ENCODE measurements at regions not wholly inside any gene's neighbourhood (a gene's known extent, or its start where the extent isn't known, plus 50 kb on each side); places are given as distances from the start of the nearest gene placed in this dataset.

DNA sequence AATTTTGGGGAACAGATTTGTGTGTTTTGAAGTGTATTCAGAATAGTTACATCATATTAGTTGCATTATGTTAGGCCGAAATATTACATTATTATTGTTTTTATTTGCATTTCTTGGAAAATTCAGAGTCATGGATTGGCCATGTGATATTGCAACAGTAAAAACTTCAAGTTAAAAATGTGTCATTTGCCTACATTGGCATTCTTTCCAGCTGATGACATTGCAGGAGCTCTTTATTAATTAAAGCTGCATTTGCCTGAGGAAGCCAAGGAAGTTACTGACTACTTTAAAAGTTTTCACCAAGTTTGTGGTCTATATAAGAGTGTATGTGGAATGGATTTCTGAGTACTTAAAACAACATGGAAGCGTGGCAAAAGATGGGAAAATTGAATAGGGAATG is 726.4 kb upstream of the SGO1 start:
- DNase-seq (ENCODE audit: low read depth), result no peak

DNA sequence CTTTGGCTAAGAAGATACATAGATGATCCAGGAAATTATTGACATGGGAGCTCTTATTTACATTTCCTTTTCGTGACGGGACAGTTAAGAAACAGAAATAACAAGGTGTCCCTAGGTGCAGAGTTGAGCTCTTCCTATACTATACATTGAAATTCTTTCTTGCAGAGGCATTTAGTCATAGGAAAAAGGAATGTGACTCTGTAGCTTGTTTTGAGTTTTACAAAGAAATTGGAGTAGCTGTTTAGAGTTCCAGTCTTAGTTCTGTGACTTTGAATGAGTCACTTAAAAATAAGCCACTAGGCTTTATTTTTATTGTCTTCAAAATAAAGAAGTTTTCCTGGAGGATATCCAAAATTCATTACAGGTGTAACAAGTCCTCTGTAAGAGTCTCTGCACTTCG is 723.5 kb upstream of the SGO1 start:
- DNase-seq (ENCODE audit: low read depth), result no peak

- no peak for DNase-seq (ENCODE audit: low read depth)
Measured at GRCh38 chr3:20905210-20905805, 719.3 kb upstream of the SGO1 start.

- no peak for DNase-seq (ENCODE audit: low read depth)
Measured at GRCh38 chr3:20904671-20905070, 718.7 kb upstream of the SGO1 start.

DNA sequence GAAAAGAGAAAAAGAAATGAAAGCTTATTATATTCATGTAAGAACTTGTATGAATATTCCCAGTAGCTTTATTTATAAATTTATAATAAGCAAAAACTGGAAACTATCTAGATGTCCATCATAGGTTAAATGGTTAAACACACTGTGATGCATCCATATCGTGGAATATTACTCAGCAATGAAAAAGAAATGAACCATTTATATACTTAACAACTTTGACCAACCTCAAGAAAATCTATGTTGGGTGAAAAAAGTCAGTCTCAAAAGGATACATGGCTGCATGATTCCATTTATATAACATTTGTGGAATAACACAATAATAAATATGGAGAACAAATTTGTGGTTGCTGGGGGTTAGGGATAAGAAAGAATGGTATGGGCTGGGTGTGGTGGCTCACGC is 713.0 kb upstream of the SGO1 start:
- no peak for DNase-seq (ENCODE audit: low read depth)

- DNase-seq (ENCODE audit: low read depth), result no peak
Measured at GRCh38 chr3:20890111-20890519, 704.1 kb upstream of the SGO1 start.

DNA sequence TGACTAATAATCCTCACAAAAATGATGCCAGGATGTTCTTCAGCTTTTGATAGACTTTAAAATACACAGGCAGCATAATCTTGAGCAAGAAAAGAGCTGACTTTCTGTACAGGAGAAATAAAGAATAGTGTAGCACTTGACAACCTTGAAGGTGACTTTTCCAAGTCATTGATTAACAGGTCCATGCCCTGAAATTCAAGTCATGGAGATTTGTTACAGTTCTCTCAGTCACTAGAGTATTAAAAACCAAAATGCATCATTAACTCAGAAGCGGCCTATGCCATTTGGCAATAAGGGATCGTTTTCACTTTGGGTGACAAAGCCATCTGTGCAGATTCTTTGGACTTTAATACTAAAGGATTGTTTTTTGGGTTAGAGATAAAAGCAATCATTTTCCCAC is 692.7 kb upstream of the SGO1 start:
- no peak for DNase-seq (ENCODE audit: low read depth)

- no peak for DNase-seq (ENCODE audit: low read depth)
Measured at GRCh38 chr3:20873235-20873634, 687.2 kb upstream of the SGO1 start.

DNA sequence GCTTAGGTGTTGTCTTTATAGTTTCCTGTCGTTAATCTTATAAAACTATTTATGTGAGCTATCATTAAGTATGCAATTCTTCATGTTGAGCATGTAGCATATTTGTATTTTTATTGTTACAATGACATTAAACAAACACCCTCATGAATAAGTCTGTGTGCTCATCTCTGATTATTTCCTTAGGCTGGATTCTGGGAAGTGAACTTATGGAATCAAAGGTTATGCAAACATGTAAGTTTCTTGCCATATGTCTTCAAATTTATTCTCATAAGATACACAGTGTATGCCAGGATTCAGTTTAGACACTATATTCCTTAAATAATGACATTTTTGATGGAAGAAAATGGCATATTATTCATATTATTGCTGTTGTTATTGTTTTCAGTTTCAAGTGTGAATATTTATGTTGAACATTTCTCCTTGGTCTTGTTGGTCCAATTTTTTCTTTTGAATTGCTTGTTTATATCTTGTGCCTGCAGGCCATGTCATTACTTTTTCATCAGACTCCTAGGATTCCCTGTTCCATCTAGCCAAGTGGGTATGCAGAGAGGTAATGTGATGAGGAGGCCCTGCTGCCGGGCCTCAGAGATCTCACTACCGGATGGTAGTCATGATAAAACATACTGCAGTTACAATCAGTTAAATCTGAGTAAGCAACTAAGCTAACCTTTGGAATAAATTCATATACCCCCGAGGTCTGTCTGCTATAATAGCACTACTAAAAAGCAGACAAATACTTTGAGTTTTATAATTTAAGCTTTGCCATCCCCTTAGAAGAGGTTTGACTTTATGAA is 684.3 kb upstream of the SGO1 start:
- no peak for DNase-seq (ENCODE audit: low read depth)

DNA sequence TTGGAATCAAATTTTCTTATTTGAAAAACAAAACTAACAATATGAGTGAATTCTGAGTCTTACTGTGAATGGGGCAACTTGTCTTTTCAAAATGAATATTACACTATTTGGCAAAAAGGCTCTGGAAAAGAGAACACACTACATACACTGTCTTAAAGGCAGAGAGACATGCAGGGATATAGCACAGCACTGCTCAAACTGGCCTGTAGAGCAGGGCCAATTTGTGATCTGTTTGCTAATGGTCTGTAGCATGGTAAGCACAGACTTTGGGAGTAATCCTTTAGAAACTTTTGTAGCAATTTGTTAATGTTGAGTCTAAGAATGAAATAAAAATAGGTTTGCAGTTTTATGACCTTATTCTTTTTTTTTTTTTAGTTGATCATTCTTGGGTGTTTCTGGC is 679.8 kb upstream of the SGO1 start:
- DNase-seq (ENCODE audit: low read depth), result no peak

- DNase-seq (ENCODE audit: low read depth), result no peak
Measured at GRCh38 chr3:20861454-20861853, 675.4 kb upstream of the SGO1 start.

GRCh38 chr3:20857636-20858035 is 671.6 kb upstream of the SGO1 start:
- no peak for DNase-seq (ENCODE audit: low read depth)

DNA sequence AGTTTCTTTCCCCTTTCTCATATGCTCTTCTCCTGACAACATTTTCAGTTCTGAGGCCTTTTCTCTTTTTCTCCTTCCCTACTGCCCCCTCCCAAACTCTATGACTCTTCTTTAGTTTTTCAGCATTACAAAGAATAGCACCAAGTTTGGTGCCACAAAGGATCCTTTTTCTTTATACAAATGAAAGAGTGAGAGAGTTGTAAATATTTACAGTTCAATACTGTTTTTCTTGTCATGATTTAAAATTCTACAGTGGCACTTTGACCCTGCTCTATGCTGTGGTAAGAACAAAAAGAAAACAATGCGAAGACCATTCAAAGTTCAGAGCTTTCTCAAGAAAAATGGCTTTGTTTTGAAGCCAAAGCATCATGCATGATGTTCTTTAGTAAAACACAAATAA is 667.9 kb upstream of the SGO1 start:
- no peak for DNase-seq (ENCODE audit: low read depth)

- no peak for DNase-seq (ENCODE audit: low read depth)
Measured at GRCh38 chr3:20852712-20853111, 666.7 kb upstream of the SGO1 start.

DNA sequence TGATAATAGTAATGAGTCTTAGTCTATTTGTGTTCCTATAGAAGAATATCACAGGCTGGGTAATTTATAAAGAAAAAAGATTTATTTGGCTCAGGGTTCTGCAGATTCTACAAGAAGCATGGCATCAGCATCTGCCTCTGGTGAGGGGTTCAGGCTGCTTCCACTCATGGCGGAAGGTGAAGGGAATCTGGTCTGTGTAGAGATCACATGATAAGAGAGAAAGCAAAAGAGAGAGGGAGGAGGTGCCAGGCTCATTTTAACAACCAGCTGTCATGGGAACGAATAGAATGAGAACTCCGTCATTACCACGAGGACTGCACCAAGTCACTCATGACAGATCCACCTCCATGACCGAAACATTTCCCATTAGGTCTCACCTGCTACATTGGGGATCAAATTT is 664.0 kb upstream of the SGO1 start:
- no peak for DNase-seq (ENCODE audit: low read depth)

- DNase-seq (ENCODE audit: low read depth), result no peak
Measured at GRCh38 chr3:20846832-20847231, 660.8 kb upstream of the SGO1 start.

DNA sequence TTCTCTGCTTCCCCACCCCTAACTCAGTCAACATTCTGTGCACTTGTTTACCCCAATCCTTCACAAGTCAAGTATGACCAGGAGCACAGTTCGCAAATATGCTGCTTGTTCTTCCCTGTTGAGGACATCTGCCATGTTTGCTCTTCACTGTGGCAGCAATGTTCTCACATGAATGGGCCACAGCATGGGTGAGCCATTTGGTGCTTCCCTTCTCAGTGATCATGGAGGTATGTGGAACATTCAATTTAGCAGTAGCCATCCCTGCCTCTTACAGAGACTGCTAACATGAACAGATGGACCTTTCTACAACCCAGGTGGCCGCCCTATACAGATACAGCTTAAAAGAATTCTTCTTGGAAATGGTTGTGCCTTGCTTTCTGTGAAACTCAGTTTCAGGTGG is 660.1 kb upstream of the SGO1 start:
- no peak for DNase-seq (ENCODE audit: low read depth)

DNA sequence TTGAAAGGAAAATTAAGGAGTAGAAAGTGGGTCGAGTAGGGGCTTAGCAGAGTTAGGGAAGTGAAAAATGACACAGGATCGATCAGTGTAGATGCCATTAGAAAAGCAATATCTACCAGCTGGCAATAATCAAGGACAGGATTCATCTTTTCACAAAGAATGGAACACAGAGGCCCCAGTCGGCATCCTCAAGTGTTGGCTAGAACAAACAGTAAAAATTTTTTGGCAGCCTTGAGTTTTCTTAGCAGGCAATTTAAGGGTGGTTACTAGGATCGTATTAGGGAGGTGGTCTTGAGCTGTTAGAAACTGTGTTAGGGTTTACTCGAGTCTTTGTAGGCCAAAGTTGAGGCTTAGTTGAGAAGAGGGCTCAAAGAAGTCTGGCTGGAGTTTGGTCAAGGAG is 658.8 kb upstream of the SGO1 start:
- DNase-seq (ENCODE audit: low read depth), result no peak

- DNase-seq (ENCODE audit: low read depth), result no peak
Measured at GRCh38 chr3:20842594-20843436, 656.8 kb upstream of the SGO1 start.

GRCh38 chr3:20842002-20842401 is 656.0 kb upstream of the SGO1 start:
- DNase-seq (ENCODE audit: low read depth), result no peak

DNA sequence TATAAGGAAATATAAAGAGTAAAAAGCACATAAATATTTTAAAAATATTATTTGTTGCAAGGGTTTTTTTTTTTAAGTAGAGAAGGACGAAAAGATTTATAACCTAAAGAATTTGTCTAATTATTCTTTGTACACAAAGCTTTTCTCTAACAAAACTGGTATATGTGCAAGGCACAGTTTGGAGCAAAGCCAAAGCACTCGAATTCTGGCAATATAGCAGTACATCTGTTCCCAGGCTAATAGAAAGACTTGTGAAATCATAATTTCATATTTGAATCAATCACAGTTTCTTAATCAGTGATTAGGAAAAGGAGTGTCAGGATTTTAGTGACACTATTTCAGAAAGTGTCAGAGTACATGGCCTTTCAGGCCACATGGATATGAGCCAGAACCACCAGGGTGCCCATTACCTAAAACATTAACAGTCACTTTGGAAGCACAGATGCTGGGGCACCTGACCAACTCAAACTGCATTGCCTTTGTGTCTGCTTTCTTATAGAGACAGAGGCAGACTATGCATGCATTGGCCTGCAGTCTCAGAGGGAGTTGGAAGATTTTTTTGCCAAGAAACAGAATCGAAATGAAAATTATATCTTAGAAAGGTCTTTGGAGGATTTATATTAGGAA is 651.8 kb upstream of the SGO1 start:
- DNase-seq (ENCODE audit: low read depth), result no peak

DNA sequence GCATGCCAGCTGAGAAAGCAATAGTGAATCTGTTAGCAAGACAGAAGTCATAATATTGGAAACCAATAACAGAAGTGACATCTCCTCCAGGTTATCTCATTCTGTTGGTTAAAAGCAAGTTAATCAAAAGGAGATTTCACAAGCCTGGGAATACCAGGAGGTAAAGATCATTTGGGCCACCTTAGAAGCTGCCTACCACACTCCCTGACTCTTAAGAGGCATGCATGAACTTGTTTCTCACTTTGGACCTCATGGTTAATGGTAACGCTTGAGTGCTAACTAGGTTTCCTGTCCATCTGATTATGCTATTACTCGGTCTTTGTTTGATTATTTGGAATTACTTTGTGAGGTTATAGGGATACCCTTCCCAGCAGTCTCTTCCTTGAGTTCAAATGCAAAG is 650.8 kb upstream of the SGO1 start:
- DNase-seq (ENCODE audit: low read depth), result no peak

GRCh38 chr3:20832963-20833362 is 647.0 kb upstream of the SGO1 start:
- DNase-seq (ENCODE audit: low read depth), result no peak
